ENCODE measurements at regions not wholly inside any gene's neighbourhood (a gene's known extent, or its start where the extent isn't known, plus 50 kb on each side); places are given as distances from the start of the nearest gene placed in this dataset.

DNA sequence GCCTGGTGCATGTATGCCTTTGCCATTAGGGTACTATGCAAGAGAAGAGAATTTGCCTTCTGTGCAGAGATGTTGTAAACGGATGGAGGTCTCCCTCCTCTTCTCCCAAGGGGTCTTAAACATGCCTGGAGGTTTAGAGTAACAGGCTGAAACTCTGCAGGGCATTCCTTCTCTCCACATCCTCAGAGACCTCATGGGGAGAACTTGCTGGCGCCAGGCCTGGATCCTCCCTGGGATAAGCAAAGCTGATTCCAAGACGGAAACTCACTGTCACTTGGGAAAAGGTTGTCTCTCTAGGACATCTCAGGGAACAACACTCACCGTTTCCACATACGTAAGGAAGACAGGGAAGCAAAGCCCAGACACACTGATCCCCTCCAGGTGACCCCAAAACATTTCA lies 76.9 kb upstream of the GPM6B start:
- H3K27ac ChIP-seq (ENCODE audit: low read depth, low read length), result no peak overlapping the region
- TF ChIP-seq, protein P1, sequence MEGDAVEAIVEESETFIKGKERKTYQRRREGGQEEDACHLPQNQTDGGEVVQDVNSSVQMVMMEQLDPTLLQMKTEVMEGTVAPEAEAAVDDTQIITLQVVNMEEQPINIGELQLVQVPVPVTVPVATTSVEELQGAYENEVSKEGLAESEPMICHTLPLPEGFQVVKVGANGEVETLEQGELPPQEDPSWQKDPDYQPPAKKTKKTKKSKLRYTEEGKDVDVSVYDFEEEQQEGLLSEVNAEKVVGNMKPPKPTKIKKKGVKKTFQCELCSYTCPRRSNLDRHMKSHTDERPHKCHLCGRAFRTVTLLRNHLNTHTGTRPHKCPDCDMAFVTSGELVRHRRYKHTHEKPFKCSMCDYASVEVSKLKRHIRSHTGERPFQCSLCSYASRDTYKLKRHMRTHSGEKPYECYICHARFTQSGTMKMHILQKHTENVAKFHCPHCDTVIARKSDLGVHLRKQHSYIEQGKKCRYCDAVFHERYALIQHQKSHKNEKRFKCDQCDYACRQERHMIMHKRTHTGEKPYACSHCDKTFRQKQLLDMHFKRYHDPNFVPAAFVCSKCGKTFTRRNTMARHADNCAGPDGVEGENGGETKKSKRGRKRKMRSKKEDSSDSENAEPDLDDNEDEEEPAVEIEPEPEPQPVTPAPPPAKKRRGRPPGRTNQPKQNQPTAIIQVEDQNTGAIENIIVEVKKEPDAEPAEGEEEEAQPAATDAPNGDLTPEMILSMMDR (IDR thresholded peaks at IDR 0.05; ENCODE audit: low read depth, low read length), result no peak
- CTCF ChIA-PET, result no interaction called here
- no peak for DNase-seq (ENCODE audit: low read depth, low spot score)
- H3K9me3 ChIP-seq (ENCODE audit: control insufficient read depth, insufficient read depth, low read length), result no peaks in the 10 kb centered on the region
- POLR2A ChIA-PET, result no interaction called here
- no peaks in the 10 kb centered on the region for H3K27me3 ChIP-seq (ENCODE audit: control insufficient read depth, insufficient read depth, low read length)
- no peak overlapping the region for H3K4me3 ChIP-seq (ENCODE audit: low read depth, low read length)

DNA sequence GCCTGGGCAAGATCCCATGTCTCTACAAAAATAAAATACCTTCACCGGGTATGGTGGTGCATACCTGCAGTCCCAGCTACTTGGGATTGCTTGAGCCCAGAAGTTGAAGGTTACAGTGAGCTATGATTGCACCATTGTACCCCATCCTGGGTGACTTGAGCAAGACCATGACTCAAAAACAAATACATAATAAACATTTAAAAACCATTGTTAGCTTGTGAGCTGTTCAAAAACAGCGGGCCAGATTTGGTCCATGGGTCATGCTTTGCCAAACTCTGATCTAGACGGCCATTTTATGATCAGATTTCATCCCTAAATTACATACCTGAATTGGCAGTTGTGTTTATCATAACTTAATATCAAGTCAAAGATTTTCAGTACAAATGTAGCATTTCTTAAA lies 76.0 kb upstream of the GPM6B start:
- no peak overlapping the region for H3K4me3 ChIP-seq (ENCODE audit: low read depth, low read length)
- no peaks in the 10 kb centered on the region for H3K27me3 ChIP-seq (ENCODE audit: control insufficient read depth, insufficient read depth, low read length)
- H3K9me3 ChIP-seq (ENCODE audit: control insufficient read depth, insufficient read depth, low read length), result no peaks in the 10 kb centered on the region
- ChIA-PET POLR2A (no interaction called here), CTCF (no interaction called here)
- no peak for DNase-seq (ENCODE audit: low read depth, low spot score)
- TF ChIP-seq, protein P1 (IDR thresholded peaks at IDR 0.05; ENCODE audit: low read depth, low read length), result no peak
- no peak overlapping the region for H3K27ac ChIP-seq (ENCODE audit: low read depth, low read length)

DNA sequence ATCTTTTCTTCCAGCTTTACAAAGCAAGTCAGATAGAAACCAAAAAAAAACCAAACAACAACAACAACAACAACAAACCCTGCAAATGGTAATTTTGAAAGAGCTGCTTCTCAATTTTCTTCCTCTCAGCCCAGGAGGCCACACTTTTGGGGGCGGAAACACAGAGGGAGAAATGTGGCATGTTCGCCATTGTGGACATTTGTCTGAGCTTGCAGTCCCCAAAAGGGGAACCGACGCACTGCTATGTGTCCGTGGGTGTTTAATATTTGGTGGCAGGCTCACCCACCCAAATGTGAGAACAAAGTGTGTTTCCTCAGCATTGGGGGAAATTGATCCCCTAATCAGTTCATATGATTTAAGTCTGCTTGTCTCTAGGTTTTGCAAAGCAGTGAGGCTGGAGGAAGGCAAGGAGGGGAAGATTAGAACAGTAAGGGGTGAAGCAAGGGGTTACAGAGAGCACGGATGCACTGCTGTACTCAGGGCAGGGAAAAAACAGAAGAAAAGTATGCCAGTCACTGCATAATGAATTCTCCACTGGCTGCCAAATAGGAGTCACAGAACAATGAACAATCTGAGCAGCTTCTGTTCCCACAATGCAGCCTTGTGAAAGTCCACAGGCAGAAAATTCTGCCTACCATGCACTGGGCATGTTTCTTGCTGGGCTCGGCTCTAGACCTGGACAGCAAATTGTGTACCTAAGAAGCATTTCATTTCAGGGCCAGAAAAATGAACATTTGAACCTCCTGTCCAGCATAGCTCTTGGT lies 74.7 kb upstream of the GPM6B start:
- TF ChIP-seq, protein P1 (IDR thresholded peaks at IDR 0.05; ENCODE audit: low read depth, low read length), result no peak
- POLR2A ChIA-PET, result no interaction called here
- H3K4me3 ChIP-seq (ENCODE audit: low read depth, low read length), result no peak overlapping the region
- no peaks in the 10 kb centered on the region for H3K27me3 ChIP-seq (ENCODE audit: control insufficient read depth, insufficient read depth, low read length)
- CTCF ChIA-PET, result no interaction called here
- no peak overlapping the region for H3K27ac ChIP-seq (ENCODE audit: low read depth, low read length)
- no peaks in the 10 kb centered on the region for H3K9me3 ChIP-seq (ENCODE audit: control insufficient read depth, insufficient read depth, low read length)
- DNase-seq (ENCODE audit: low read depth, low spot score), result no peak

DNA sequence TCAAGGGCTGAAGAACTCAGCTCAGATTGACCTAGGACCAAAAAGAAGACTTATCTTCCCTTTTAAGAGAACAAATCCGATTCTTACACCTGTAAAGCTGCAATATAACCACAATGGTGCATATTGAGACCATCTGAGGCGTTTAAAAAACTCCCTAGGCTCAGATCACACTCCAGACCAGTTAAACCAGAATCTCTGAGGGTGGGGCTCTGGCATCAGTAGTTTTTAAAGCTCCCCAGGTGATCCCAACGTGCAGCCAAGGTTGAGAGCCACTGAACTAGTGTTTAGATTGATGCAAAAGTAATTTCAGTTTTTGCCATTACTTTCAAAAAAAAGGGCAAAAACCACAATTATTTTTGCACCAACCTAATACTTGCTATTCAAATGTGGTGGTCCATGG lies 73.9 kb upstream of the GPM6B start:
- Histone ChIP-seq H3K4me3 (ENCODE audit: low read depth, low read length) (no peak overlapping the region), H3K9me3 (ENCODE audit: control insufficient read depth, insufficient read depth, low read length) (no peaks in the 10 kb centered on the region), H3K27me3 (ENCODE audit: control insufficient read depth, insufficient read depth, low read length) (no peaks in the 10 kb centered on the region), H3K27ac (ENCODE audit: low read depth, low read length) (no peak overlapping the region)
- ChIA-PET POLR2A (no interaction called here), CTCF (no interaction called here)
- DNase-seq (ENCODE audit: low read depth, low spot score), result no peak
- TF ChIP-seq, protein P1 (IDR thresholded peaks at IDR 0.05; ENCODE audit: low read depth, low read length), result no peak

DNA sequence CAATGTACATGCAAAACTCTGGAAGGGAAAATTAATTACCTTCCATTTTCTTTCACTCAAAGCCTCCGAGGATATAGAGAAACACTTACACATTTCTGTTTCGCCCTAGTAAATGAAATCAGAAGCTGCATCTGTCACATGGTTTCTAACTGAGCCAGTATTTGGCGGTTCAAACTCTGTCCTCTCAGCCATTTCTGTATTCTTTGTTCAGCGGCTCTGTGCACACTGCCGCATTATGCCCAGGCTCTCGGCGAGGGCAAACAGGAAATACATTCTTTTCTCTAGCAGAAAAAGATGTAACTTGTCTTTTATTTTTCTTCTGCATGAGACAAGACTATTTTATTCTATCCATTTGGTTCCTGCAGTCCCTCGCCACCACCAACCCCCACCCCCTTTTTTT lies 71.4 kb upstream of the GPM6B start:
- Histone ChIP-seq H3K9me3 (ENCODE audit: control insufficient read depth, insufficient read depth, low read length) (no peaks in the 10 kb centered on the region), H3K4me3 (ENCODE audit: low read depth, low read length) (no peak overlapping the region), H3K27ac (ENCODE audit: low read depth, low read length) (no peak overlapping the region), H3K27me3 (ENCODE audit: control insufficient read depth, insufficient read depth, low read length) (no peaks in the 10 kb centered on the region)
- ChIA-PET POLR2A (no interaction called here), CTCF (interaction anchor here (0.7 kb wide), 1 partner anchor 1783 kb away, joined by 13 read pairs; no protein-coding TSS in a partner anchor)
- no peak for DNase-seq (ENCODE audit: low read depth, low spot score)
- TF ChIP-seq, protein P1 (IDR thresholded peaks at IDR 0.05; ENCODE audit: low read depth, low read length), result no peak

Data from AG04450 (cell line).